ENCODE measurements at regions not wholly inside any gene's neighbourhood (a gene's known extent, or its start where the extent isn't known, plus 50 kb on each side); places are given as distances from the start of the nearest gene placed in this dataset.

DNA sequence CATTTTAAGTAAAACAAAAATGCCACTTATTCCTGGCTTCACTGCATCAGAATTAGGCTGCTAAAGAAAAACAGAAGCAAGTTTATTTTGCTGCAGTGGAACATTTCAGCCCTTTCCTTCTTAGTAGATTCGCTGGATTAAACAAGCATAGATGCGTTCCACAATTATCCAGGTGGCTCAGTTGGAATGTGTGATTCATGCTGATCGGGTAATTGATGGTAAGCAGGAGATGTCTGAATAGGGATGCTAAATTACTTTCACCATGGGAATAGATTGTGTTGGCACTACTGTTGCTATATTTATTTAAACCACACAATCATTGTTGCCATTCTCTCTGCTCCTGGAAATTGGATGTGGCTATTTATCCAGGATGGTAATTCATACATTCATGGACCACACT, 440.1 kb upstream of the DDI1 start:
- intact Hi-C loops (cut with DNase I) = no loop called here
- no peaks in the 10 kb centered on the region for H3K27me3 ChIP-seq
- no peak overlapping the region for H3K27ac ChIP-seq
- TF ChIP-seq POLR2A (IDR thresholded peaks at IDR 0.05) (no peak), POLR2AphosphoS5 (IDR thresholded peaks at IDR 0.05) (no peak), EP300 (IDR thresholded peaks at IDR 0.05) (no peak), CTCF (IDR thresholded peaks at IDR 0.05) (no peak)
- no peak overlapping the region for H3K4me3 ChIP-seq
- H3K9me3 ChIP-seq = peaks cover 0 to 1% (median 0%) of the 10 kb centered on the region in 4 donors
- WGBS, 2 donors = 90 to 92% methylated on average over 3 of the region's 3 CpGs
- H3K4me1 ChIP-seq = no peaks in the 10 kb centered on the region
- DNase-seq = no peak
- H3K36me3 ChIP-seq = no peaks in the 10 kb centered on the region

DNA sequence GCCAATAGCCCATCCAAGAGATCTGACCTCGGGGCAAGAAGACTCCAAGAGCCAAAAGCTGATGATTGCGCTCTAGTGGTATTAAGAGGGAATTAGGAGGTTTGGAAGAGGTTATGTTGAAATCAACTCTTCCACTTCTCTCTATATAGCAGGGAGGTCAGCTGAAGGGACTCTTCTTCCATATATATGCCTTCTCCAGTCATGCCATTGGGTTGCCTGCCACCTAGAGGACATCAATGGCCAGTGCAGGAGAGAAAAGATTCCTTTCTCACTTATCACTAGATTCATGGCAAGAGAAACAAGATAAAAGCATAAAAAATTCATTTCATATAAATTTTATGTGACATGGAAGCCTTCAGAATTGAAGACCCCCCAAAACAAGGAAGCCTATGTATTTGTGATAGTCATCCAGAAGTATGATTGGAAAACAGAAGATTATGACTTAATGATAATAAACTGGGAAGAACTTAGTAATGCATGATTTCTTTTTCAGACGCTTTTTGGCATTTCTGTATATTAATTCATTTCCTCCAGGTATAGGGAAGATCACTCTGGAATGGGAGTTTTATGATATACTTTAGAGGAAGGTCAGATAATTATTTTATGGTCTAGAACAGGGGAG, 435.1 kb upstream of the DDI1 start:
- no peak for TF ChIP-seq POLR2A (IDR thresholded peaks at IDR 0.05)
- peak in 2 of 4 experiments; percentile 20 to 41 for TF ChIP-seq CTCF (IDR thresholded peaks at IDR 0.05)
- 54 to 64% methylated on average over 3 of the region's 3 CpGs for WGBS, 2 donors
- intact Hi-C loops (cut with DNase I) = no loop called here
- Histone ChIP-seq H3K27ac (no peak overlapping the region), H3K9me3 (no peaks in the 10 kb centered on the region), H3K4me1 (no peaks in the 10 kb centered on the region), H3K4me3 (no peak overlapping the region), H3K36me3 (no peaks in the 10 kb centered on the region), H3K27me3 (no peaks in the 10 kb centered on the region)
- DNase-seq = no peak

GRCh38 chr11:103602840-103603239, 433.6 kb upstream of the DDI1 start:
- Histone ChIP-seq H3K4me1 (no peaks in the 10 kb centered on the region), H3K27ac (no peak overlapping the region), H3K27me3 (no peaks in the 10 kb centered on the region), H3K9me3 (no peaks in the 10 kb centered on the region), H3K4me3 (no peak overlapping the region), H3K36me3 (no peaks in the 10 kb centered on the region)
- TF ChIP-seq POLR2AphosphoS5 (IDR thresholded peaks at IDR 0.05) = no peak
- TF ChIP-seq POLR2A (IDR thresholded peaks at IDR 0.05) = no peak
- TF ChIP-seq CTCF (IDR thresholded peaks at IDR 0.05) = no peak
- TF ChIP-seq EP300 (IDR thresholded peaks at IDR 0.05) = no peak
- intact Hi-C loops (cut with DNase I) = no loop called here
- DNase-seq = no peak

- 72 to 86% methylated on average over 2 of the region's 2 CpGs for WGBS, 2 donors
- H3K27me3 ChIP-seq = no peaks in the 10 kb centered on the region
- H3K9me3 ChIP-seq = no peaks in the 10 kb centered on the region
- H3K4me1 ChIP-seq = no peaks in the 10 kb centered on the region
- no peak overlapping the region for H3K4me3 ChIP-seq
- H3K27ac ChIP-seq = no peak overlapping the region
- no peak for DNase-seq
- intact Hi-C loops (cut with DNase I) = no loop called here
- TF ChIP-seq CTCF (IDR thresholded peaks at IDR 0.05) (no peak), POLR2A (IDR thresholded peaks at IDR 0.05) (no peak), EP300 (IDR thresholded peaks at IDR 0.05) (no peak)
- no peaks in the 10 kb centered on the region for H3K36me3 ChIP-seq
Measured at GRCh38 chr11:103604310-103604709, 432.1 kb upstream of the DDI1 start.

- no peak for DNase-seq
- H3K27me3 ChIP-seq = no peaks in the 10 kb centered on the region
- H3K4me3 ChIP-seq = no peak overlapping the region
- no peak for TF ChIP-seq EP300 (IDR thresholded peaks at IDR 0.05)
- TF ChIP-seq POLR2AphosphoS5 (IDR thresholded peaks at IDR 0.05) = no peak
- TF ChIP-seq CTCF (IDR thresholded peaks at IDR 0.05) = no peak
- TF ChIP-seq POLR2A (IDR thresholded peaks at IDR 0.05) = no peak
- H3K9me3 ChIP-seq = no peaks in the 10 kb centered on the region
- no peak overlapping the region for H3K27ac ChIP-seq
- no peaks in the 10 kb centered on the region for H3K4me1 ChIP-seq
- no peaks in the 10 kb centered on the region for H3K36me3 ChIP-seq
- intact Hi-C loops (cut with DNase I) = no loop called here
- WGBS, 2 donors = 33 to 72% methylated on average over 3 of the region's 3 CpGs
Measured at GRCh38 chr11:103608566-103608965, 427.9 kb upstream of the DDI1 start.
